GM12873 (cell line): ENCODE measurements at regions not wholly inside any gene's neighbourhood (a gene's known extent, or its start where the extent isn't known, plus 50 kb on each side); places are given as distances from the start of the nearest gene placed in this dataset.

Experiments used
- CTCF ChIP-seq: IDR thresholded peaks from 2 replicates; pipeline ENCODE4 v1.5.1; 2012; ENCODE audit warnings: low read depth, mild to moderate bottlenecking, moderate library complexity, low read length, control low read depth; ENCODE audit not compliant: insufficient read depth; ENCODE audit errors: missing control alignments

GRCh38 chr6:154598399-154598798 is 87.9 kb upstream of the CNKSR3 start:
- TF ChIP-seq CTCF, result no peak

GRCh38 chr6:154602296-154602695 is 91.8 kb upstream of the CNKSR3 start:
- no peak for TF ChIP-seq CTCF

GRCh38 chr6:154602708-154603107 is 92.2 kb upstream of the CNKSR3 start:
- TF ChIP-seq CTCF, result no peak

DNA sequence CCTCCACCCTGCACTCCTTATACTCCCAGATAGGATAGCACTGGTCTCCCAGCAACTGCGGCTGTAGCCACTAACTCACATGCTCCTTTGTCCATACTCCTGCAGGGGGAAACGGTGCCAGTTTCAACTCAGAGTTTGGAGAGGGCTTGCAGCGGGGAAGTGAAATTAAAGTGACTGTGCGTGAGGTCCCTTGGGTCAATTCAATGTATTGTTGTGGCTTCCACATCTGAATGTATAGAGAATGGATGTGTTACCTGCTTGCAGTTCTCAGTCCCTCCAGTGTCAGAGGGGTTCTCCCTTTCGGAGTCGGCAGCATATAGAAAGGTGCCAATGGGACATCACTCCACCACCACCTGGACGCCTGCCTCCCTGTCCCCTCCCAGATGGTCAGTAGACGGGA is 93.6 kb upstream of the CNKSR3 start:
- no peak for TF ChIP-seq CTCF

DNA sequence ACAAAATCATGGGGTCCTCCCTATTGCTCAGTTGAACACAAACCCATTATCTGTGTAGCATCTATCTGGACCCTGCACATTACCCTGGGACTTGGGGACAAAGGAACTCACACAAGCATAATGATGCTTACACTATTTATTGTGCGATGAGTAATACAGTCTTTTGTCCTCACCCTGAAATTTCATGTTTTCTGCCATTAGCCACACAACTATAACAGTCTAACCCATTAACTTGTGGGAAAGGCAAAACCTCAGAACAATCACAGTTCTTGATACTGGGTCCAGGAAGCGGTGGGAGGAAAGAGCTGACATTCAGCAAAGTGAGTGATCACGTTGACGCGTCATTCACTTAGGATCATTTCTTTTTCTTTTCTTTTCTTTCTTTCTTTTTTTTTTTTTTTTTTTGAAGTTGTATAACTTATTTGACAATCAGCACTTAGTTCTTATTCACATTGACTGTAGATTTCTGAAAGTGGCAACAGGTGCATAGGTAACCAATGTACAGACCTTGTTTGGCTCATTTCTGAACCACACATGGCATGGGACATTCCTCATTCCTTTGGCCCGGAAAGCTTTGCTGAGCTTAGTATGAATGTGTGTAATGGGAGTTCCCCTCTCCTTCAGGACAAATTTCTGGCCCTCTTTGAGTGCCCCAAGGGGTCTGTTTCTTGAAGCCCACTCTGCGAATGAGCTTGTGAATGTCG is 94.8 kb upstream of the CNKSR3 start:
- no peak for TF ChIP-seq CTCF

- TF ChIP-seq CTCF, result no peak
These were observed 95.4 kb upstream of the CNKSR3 start for GRCh38 chr6:154605882-154606370.

- TF ChIP-seq CTCF, result no peak
These were observed 96.0 kb upstream of the CNKSR3 start for GRCh38 chr6:154606457-154606856.
